ENCODE measurements at regions not wholly inside any gene's neighbourhood (a gene's known extent, or its start where the extent isn't known, plus 50 kb on each side); places are given as distances from the start of the nearest gene placed in this dataset.

GRCh38 chr17:77700165-77700881, 258.2 kb upstream of the TNRC6C start:
- TF ChIP-seq CTCF (IDR thresholded peaks at IDR 0.05), result no peak
- DNase-seq (no peak), ATAC-seq (no peak), FAIRE-seq (no peak)
- Histone ChIP-seq H3K4me3 (no peak overlapping the region), H3K27me3 (no peaks in the 10 kb centered on the region), H3K27ac (no peak overlapping the region), H3K9me3 (no peaks in the 10 kb centered on the region), H3K4me1 (no peaks in the 10 kb centered on the region), H3K36me3 (no peaks in the 10 kb centered on the region)
- intact Hi-C loops (cut with DNase I), result no loop called here
- WGBS, 2 donors, result 34 to 35% methylated on average over 13 of the region's 13 CpGs

- TF ChIP-seq CTCF (IDR thresholded peaks at IDR 0.05), result no peak
- no peaks in the 10 kb centered on the region for H3K4me1 ChIP-seq
- no peak overlapping the region for H3K4me3 ChIP-seq
- H3K9me3 ChIP-seq, result no peaks in the 10 kb centered on the region
- intact Hi-C loops (cut with DNase I), result no loop called here
- ATAC-seq (no peak), DNase-seq (no peak), FAIRE-seq (no peak)
- WGBS, 2 donors, result 44 to 53% methylated on average over 5 of the region's 5 CpGs
- H3K36me3 ChIP-seq, result no peaks in the 10 kb centered on the region
- H3K27me3 ChIP-seq, result no peaks in the 10 kb centered on the region
- H3K27ac ChIP-seq, result no peak overlapping the region
These were observed 256.5 kb upstream of the TNRC6C start for GRCh38 chr17:77701996-77702395.

GRCh38 chr17:77704048-77704815, 254.3 kb upstream of the TNRC6C start:
- ATAC-seq, result no peak
- Histone ChIP-seq H3K27ac (no peak overlapping the region), H3K36me3 (no peaks in the 10 kb centered on the region), H3K4me1 (no peaks in the 10 kb centered on the region), H3K4me3 (no peak overlapping the region), H3K9me3 (no peaks in the 10 kb centered on the region), H3K27me3 (no peaks in the 10 kb centered on the region)
- DNase-seq, result no peak
- intact Hi-C loops (cut with DNase I), result no loop called here
- FAIRE-seq, result no peak
- WGBS, 2 donors, result 51 to 58% methylated on average over 4 of the region's 4 CpGs
- TF ChIP-seq CTCF (IDR thresholded peaks at IDR 0.05), result no peak

GRCh38 chr17:77706938-77707337, 251.6 kb upstream of the TNRC6C start:
- 60 to 79% methylated on average over 6 of the region's 6 CpGs for WGBS, 2 donors
- ATAC-seq (no peak), FAIRE-seq (no peak), DNase-seq (no peak)
- H3K36me3 ChIP-seq, result no peaks in the 10 kb centered on the region
- no peaks in the 10 kb centered on the region for H3K4me1 ChIP-seq
- H3K27me3 ChIP-seq, result no peaks in the 10 kb centered on the region
- TF ChIP-seq CTCF (IDR thresholded peaks at IDR 0.05), result no peak
- intact Hi-C loops (cut with DNase I), result no loop called here
- no peak overlapping the region for H3K4me3 ChIP-seq
- H3K27ac ChIP-seq, result no peak overlapping the region
- no peaks in the 10 kb centered on the region for H3K9me3 ChIP-seq

GRCh38 chr17:77707546-77707945, 251.0 kb upstream of the TNRC6C start:
- FAIRE-seq (no peak), ATAC-seq (no peak), DNase-seq (no peak)
- intact Hi-C loops (cut with DNase I), result no loop called here
- H3K27ac ChIP-seq, result no peak overlapping the region
- H3K4me3 ChIP-seq, result no peak overlapping the region
- no peak for TF ChIP-seq CTCF (IDR thresholded peaks at IDR 0.05)
- no peaks in the 10 kb centered on the region for H3K4me1 ChIP-seq
- H3K27me3 ChIP-seq, result no peaks in the 10 kb centered on the region
- no peaks in the 10 kb centered on the region for H3K9me3 ChIP-seq
- H3K36me3 ChIP-seq, result no peaks in the 10 kb centered on the region
- WGBS, 2 donors, result 57 to 72% methylated on average over 4 of the region's 4 CpGs

All from pancreas (tissue), 10 donors.